HG03378 (cell line): ENCODE measurements at regions not wholly inside any gene's neighbourhood (a gene's known extent, or its start where the extent isn't known, plus 50 kb on each side); places are given as distances from the start of the nearest gene placed in this dataset.
"Not testable (repeated sequence)": the region's sequence is repeated elsewhere in the genome, so short reads cannot be mapped to it uniquely, and the experiment has no call there.

Experiments used
- ATAC-seq: cut with Tn5 transposase; IDR thresholded peaks from one replicate; pipeline ENCODE4 v1.9.1; 2021; ENCODE audit warnings: mild to moderate bottlenecking, moderate library complexity; ENCODE audit not compliant: unreplicated experiment

GRCh38 chr6:67804808-67805207 lies 830.3 kb upstream of the ADGRB3 start:
- not testable (repeated sequence) for ATAC-seq

- ATAC-seq = no peak
These were observed 832.3 kb upstream of the ADGRB3 start for GRCh38 chr6:67802771-67803170.

GRCh38 chr6:67792996-67793395 lies 842.1 kb upstream of the ADGRB3 start:
- no peak for ATAC-seq

- no peak for ATAC-seq
These were observed 844.5 kb upstream of the ADGRB3 start for GRCh38 chr6:67790569-67790968.

GRCh38 chr6:67787119-67787518 lies 848.0 kb upstream of the ADGRB3 start:
- ATAC-seq = not testable (repeated sequence)

- ATAC-seq = no peak
These were observed 855.2 kb upstream of the ADGRB3 start for GRCh38 chr6:67779876-67780275.

- no peak for ATAC-seq
These were observed 859.7 kb upstream of the ADGRB3 start for GRCh38 chr6:67775333-67775732.

- ATAC-seq = no peak
These were observed 866.1 kb upstream of the ADGRB3 start for GRCh38 chr6:67768972-67769371.

- ATAC-seq = not testable (repeated sequence)
These were observed 867.8 kb upstream of the ADGRB3 start for GRCh38 chr6:67767046-67767822.

GRCh38 chr6:67766057-67766456 lies 869.0 kb upstream of the ADGRB3 start:
- ATAC-seq = no peak

- no peak for ATAC-seq
These were observed 876.1 kb upstream of the ADGRB3 start for GRCh38 chr6:67759001-67759400.

GRCh38 chr6:67757465-67758033 lies 877.5 kb upstream of the ADGRB3 start:
- no peak for ATAC-seq

- no peak for ATAC-seq
These were observed 886.6 kb upstream of the ADGRB3 start for GRCh38 chr6:67748521-67748920.

GRCh38 chr6:67736816-67737215 lies 898.3 kb upstream of the ADGRB3 start:
- no peak for ATAC-seq

- ATAC-seq = no peak
These were observed 898.9 kb upstream of the ADGRB3 start for GRCh38 chr6:67736161-67736560.

GRCh38 chr6:67735623-67736022 lies 899.5 kb upstream of the ADGRB3 start:
- no peak for ATAC-seq

GRCh38 chr6:67722861-67723261 lies 912.2 kb upstream of the ADGRB3 start:
- no peak for ATAC-seq

GRCh38 chr6:67717281-67717680 lies 917.8 kb upstream of the ADGRB3 start:
- no peak for ATAC-seq

- ATAC-seq = no peak
These were observed 928.7 kb upstream of the ADGRB3 start for GRCh38 chr6:67706388-67706787.

GRCh38 chr6:67698534-67698933 lies 936.5 kb upstream of the ADGRB3 start:
- no peak for ATAC-seq

GRCh38 chr6:67694127-67694526 lies 941.0 kb upstream of the ADGRB3 start:
- no peak for ATAC-seq

GRCh38 chr6:67689329-67689728 lies 945.8 kb upstream of the ADGRB3 start:
- ATAC-seq = no peak

GRCh38 chr6:67687396-67687795 lies 947.7 kb upstream of the ADGRB3 start:
- ATAC-seq = no peak
